UCSD-AML1 (cell line): ENCODE measurements at regions not wholly inside any gene's neighbourhood (a gene's known extent, or its start where the extent isn't known, plus 50 kb on each side); places are given as distances from the start of the nearest gene placed in this dataset.
"Not testable (repeated sequence)": the region's sequence is repeated elsewhere in the genome, so short reads cannot be mapped to it uniquely, and the experiment has no call there.

Experiments
- DNase-seq: peaks from one replicate; lab custom pipeline; 2025; ENCODE audit not compliant: unreplicated experiment; lab: John Stamatoyannopoulos, UW

DNA sequence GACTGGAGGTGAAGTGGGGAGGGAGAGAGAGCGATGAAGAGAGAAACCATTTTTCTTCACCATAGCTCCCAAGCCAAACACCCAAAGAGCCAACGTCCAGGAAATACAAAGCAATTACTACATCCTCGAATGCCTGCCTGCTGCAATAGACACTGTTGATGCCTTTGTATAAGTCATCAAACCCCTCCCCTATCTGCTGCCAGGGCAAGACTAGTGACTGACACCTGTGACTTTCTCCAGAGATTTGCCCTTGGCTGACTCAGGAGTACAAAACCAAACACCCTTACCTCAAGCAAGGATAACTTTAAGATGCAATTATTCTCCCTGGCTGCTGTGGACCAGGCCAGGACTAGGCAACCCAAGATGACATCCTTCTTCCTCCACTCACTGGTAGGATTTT, 81.8 kb upstream of the RASA1 start:
- no peak for DNase-seq

- no peak for DNase-seq
Observed at GRCh38 chr5:87188391-87188790, 79.3 kb upstream of the RASA1 start.

DNA sequence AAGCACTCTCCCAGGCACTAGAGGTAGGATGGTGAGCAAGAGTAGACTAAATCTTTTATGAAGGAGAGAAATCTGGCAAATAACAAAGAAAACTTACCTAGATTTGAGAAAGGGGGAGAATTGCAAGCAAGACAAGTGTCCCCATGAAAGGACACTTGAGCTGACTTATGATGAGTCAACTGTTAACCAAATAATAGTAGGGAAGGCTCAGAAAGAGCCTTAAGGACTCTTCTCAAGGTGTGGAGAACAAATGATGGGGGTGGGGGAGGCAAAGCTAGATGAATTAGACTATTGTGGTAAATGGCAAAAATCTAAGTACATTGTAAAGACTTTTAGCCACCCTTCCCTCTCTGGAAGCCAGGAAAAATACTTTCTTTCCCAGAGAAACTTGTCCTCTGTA, 77.6 kb upstream of the RASA1 start:
- no peak for DNase-seq

DNA sequence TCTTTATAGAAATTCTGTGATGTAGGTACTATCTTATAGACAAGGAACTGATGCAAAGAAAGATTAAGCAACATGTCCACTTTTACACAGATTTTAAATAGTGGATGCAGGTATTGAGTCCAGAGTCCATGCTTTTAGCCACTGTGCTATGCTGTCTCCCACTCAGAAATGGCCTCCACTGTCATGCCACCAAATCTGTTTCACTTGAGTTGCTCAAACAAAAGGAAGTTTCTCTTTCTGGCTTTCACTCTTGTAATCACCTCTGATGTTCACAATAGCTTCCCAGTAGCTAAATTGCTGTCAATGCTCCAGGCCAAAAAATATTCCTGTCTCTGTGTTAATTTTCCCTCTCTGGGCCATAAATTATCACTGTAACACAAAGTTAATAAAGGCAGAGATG, 77.0 kb upstream of the RASA1 start:
- no peak for DNase-seq

DNA sequence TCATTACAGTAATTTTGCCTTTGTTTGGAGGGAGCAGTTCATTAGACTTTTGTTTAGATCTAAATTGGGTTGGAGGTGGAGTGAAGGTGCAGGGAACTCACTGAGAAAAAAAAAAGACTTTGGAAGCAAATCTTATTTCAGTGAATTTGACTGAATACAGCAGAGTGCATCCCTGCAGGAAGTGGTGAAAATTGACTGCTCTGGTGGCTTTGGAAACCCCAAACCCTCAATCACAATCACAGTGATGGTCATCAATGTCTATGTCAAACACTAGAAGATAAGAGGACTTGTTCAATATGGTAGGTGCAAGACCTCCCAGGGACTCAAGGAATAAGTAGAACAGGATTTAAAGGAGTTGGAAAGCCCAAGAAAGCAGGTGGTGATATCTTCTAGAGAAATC, 76.0 kb upstream of the RASA1 start:
- no peak for DNase-seq

GRCh38 chr5:87195104-87195591, 72.5 kb upstream of the RASA1 start:
- DNase-seq = no peak

GRCh38 chr5:87195616-87196015, 72.1 kb upstream of the RASA1 start:
- no peak for DNase-seq

DNA sequence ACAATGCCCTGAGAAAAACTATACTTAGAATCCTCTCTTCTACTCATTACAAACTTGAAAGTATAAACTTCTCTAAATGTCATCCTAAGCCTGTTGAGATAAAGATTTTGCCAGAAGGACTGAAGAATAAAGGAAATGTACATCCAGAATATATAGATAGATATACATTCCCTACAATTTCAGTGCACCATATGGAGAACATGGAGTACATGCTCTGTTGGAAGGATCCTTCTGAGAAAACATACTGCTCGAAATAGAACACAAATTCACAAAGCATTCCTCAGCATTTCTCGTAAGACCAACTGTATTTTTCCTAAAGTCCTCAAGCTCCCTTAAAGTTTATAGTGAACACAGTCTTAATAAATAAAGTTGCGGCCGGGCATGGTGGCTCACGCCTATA, 69.7 kb upstream of the RASA1 start:
- no peak for DNase-seq

DNA sequence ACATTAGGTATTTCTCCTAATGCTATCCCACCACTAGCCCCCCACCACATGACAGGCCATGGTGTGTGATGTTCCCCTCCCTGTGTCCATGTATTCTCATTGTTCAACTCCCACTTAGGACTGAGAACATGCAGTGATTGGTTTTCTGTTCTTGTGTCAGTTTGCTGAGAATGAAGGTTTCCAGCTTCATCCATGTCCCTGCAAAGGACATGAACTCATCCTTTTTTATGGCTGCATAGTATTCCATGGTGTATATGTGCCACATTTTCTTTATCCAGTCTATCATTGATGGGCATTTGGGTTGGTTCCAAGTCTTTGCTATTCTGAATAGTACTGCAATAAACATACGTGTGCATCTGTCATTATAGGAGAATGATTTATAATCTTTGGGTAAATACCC, 68.4 kb upstream of the RASA1 start:
- not testable (repeated sequence) for DNase-seq

DNA sequence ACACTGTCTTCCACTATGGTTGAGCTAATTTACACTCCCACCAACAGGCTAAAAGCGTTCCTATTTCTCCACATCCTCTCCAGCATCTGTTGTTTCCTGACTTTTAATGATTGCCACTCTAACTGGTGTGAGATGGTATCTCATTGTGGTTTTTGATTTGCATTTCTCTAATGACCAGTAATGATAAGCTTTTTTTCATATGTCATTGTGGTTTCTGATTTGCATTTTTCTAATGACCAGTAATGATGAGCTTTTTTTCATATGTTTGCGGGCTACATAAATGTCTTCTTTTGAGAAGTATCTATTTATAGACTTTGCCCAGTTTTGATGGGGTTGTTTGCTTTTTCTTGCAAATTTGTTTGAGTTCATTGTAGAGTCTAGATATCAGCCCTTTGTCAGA, 68.0 kb upstream of the RASA1 start:
- not testable (repeated sequence) for DNase-seq

GRCh38 chr5:87210076-87210475, 57.6 kb upstream of the RASA1 start:
- no peak for DNase-seq

- no peak for DNase-seq
Observed at GRCh38 chr5:87210743-87211142, 56.9 kb upstream of the RASA1 start.

GRCh38 chr5:87211676-87212075, 56.0 kb upstream of the RASA1 start:
- no peak for DNase-seq

DNA sequence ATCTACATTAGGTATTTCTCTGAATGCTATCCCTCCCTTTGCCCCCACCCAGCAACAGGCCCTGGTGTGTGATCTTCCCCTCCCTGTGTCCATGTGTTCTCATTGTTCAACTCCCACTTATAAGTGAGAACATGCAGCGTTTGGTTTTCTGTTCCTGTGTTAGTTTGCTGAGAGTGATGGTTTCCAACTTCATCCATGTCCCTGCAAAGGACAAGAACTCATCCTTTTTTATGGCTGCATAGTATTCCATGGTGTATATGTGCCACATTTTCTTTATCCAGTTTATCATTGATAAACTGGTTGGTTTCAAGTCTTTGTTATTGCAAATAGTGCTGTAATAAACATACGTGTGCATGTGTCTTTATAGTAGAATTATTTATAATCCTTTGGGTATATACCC, 55.5 kb upstream of the RASA1 start:
- DNase-seq = not testable (repeated sequence)

GRCh38 chr5:87217480-87217879, 50.2 kb upstream of the RASA1 start:
- DNase-seq = not testable (repeated sequence)
